ENCODE measurements at regions not wholly inside any gene's neighbourhood (a gene's known extent, or its start where the extent isn't known, plus 50 kb on each side); places are given as distances from the start of the nearest gene placed in this dataset.
"Not testable (repeated sequence)": the region's sequence is repeated elsewhere in the genome, so short reads cannot be mapped to it uniquely, and the experiment has no call there.

DNA sequence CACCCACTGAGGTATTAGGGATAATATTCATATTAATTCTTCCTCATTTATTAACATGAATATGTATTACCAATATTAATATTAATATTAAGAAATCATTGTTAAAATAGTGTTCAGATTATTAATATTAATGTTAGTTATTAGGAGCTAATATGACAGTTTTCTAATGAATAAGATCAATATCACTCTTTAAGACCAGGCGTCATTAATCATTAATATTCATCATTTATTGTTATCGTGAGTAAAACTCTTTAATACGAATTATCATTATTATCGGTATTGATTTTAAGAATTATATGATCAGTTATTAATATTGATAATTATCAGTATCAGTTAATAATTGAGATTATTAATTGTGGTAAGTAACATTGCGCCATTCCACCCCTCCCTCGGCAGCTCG lies 101.0 kb upstream of the HMX1 start:
- not testable (repeated sequence) for DNase-seq

DNA sequence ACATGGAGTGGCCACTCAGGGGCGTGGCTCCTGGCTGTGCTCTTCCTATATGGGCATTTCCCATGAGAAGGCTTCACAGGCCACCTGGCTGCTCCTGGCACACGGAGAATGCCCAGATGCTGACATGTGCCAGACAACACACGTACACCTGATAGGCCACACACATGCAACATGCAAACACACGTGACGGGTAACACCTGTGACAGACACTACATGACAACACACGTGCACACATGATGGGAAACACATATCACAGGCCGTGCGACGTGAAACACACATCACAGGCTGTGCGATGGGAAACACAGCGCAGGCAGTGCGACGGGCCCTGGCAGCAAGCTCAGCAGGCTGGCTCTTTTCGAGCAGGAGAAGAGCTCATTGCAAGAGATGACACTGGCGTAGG lies 94.3 kb upstream of the HMX1 start:
- DNase-seq: not testable (repeated sequence)

DNA sequence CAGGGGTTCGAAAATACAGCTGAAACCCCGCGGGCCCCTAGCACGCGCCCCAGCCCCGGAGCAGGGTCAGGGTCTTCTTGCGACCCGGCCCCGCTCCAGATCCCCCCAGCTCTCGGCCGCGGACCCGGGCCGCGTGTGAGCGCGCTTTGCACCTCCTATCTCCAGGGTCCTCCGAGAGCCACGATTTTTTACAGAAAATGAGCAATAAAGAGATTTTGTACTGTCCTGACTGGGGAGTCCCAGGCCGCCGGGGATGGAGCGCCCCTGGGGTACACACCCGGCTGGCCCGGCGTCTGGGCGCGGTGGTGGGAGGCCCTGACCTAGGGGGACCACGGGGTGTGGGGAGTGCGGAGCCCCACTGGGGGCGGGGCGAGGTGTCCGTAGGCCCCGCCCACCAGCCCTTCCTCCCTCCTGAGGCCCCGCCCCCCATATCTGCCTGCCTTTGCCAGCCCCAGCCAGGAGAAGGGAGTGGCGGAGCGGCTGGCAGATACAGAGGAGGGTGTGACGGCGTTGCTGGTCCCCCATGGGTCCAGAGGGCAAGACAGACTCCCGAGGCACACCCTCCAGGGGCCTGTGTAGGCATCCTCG lies 92.7 kb upstream of the HMX1 start:
- DNase-seq: not testable (repeated sequence)

DNA sequence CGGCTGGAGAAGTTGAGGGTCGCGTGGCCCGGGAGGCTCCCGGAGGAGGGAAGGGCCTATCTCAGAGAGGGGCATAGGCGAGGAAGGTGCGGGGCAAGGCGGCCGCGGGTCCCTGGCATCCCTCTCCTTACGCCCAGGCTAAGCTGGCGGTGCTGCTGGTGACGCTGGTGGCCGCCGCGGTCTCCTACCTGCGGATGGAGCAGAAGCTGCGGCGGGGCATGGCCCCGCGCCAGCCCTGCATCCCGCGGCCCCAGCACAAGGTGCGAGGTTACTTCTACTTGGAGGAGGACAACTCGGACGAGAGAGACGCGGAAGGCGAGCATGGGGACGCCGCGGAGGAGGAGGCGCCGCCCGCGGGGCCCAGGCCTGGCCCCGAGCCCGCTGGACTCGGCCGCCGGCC lies 91.9 kb upstream of the HMX1 start:
- not testable (repeated sequence) for DNase-seq

DNA sequence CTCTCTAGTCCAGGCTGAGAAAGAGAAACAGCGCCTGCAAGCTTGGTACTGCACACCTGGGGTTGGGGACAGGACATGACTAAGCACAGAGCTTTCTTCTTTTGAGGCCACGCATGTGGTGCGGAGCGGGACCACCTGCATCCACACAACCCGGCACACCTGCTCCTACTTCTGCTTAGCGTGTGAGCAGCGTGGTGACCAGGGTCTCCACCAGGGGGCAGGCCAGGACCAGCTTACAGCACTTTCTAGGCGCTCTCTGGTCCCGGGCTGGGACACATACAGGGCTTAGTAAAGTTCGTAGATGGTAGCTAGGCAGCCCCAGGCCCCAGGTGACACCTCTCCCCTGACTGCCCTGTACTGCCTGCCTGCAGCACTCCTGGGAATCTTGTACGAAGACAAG lies 89.7 kb upstream of the HMX1 start:
- not testable (repeated sequence) for DNase-seq

DNA sequence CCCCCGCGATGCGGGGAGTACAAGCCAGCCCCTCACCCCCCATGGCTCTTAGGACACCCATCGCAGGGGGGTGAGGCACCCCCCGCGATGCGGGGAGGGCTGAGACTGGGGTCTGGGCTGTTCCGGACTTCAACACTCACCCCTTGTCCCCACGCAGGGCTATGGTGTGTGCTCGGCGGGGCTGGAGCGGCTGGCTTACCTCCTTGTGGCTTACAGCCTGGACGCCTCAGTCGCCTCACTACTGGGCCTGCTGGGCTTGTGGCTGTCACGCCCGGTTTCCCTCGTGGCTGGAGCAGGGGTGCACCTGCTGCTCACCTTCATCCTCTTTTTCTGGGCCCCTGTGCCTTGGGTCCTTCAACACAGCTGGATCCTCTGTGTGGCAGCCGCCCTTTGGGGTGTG lies 87.8 kb upstream of the HMX1 start:
- not testable (repeated sequence) for DNase-seq

DNA sequence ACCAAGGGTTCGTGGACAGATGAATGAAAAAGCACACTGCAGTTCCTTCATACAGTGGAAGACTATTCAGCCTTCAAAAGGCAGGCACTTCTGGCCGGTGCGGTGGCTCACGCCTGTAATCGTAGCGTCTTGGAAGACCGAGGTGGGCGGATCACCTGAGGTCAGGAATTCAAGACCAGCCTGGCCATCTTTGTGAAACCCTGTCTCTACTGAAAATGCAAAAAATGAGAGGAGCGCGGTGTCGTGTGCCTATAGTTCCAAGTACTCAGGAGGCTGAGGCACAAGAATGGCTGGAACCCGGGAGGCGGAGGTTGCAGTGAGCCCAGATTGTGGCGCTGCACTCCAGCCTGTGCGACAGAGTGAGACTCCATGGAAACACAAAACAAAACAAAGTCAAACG lies 82.4 kb upstream of the HMX1 start:
- DNase-seq: not testable (repeated sequence)

DNA sequence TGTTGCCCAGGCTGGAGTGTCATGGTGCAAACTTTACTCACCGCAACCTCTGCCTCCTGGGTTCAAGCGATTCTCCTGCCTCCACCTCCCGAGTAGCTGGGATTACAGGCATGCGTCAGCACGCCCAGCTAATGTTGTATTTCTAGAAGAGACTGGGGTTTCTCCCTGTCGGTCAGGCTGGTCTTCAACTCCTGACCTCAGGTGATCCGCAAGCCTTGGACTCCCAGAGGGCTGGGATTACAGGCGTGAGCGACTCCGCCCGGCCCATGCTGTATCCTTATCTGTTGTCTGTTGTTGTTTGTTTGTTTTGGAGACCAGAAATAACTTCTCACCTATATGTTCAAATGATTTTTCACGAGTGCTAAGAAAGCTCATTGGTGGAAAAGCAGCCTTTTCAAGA lies 81.2 kb upstream of the HMX1 start:
- not testable (repeated sequence) for DNase-seq

DNA sequence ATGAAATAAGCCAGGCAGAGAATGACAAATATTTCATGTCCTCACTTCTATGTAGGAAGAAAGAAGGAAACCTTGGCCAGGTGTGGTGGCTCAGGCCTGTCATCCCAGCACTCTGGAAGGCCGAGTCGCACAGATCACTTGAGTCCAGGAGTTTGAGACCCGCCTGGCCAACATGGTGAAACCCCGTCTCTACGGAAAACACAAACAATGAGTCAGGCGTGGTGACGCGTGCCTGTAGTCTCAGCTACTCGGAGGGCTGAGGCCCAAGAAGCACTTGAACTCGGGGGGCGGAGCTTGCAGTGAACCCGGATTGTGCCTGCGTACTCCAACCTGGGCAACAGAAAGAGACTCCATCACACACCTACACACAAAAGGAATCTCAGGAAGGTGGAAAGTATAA lies 80.5 kb upstream of the HMX1 start:
- DNase-seq: not testable (repeated sequence)

DNA sequence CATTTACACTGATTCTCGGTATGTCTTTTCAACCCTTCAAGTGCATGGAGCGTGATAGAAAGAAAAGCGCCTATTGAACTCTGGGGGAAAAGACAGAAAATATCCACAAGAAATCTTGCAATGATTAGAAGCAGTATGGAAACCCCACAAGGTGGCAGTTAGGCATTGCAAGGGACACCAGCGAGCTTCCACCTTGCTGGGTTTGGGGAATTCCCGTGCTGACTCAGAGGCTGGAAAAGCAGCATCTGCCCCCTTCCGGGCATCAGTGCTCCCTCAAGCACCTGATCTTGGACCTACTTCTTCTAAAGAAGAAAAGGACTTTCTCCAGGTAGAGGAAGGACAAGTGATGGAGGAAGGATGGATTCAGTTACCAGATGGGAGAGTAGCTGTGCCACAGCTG lies 73.9 kb upstream of the HMX1 start:
- DNase-seq: not testable (repeated sequence)

DNA sequence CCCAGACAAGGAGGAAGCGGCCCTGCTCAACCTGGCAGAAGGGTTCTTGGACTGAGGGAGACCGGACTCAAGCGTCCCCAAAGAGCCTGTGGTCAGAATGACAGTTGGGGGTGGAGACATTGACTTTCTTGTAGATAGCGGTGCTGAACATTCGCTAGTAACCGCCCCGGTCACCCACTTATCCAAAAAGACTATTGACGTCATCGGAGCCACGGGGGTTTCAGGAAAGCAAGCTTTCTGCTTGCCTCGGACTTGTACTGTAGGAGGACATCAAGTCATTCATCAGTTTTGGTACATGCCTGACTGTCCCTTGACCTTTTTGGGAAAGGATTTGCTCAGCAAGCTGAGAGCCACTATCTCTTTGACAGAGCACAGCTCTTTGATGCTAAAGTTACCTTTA lies 71.7 kb upstream of the HMX1 start:
- DNase-seq: not testable (repeated sequence)

DNA sequence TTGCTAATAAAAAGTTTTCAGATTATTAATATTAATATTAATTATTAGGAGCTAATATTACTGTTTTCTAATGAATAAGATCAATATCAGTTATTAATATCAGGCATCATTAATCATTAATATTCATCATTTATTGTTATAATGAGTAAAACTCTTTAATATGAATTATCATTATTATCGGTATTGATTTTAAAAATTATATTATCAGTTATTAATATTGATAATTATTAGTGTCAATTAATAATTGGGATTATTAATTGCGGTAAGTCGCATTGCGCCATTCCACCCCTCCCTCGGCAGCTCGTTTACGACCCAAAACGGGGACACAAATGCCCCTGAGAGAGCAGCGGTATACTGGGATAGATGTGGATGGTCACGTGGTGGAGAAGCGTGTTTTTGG lies 70.4 kb upstream of the HMX1 start:
- DNase-seq: not testable (repeated sequence)

DNA sequence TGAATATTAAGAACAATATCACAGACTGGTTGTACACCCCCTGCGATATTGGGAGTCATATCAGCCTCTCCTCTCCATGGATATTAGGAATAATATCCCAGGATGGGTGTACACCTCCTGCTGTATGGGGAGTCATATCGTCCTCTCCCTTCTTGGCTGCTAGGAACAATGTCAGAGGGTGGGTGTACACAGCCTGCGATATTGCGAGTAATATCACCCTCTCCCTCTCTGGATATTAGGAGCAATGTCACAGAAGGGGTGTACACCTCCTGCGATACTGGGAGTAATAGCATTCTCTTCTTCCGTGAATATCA lies 69.8 kb upstream of the HMX1 start:
- DNase-seq: not testable (repeated sequence)

DNA sequence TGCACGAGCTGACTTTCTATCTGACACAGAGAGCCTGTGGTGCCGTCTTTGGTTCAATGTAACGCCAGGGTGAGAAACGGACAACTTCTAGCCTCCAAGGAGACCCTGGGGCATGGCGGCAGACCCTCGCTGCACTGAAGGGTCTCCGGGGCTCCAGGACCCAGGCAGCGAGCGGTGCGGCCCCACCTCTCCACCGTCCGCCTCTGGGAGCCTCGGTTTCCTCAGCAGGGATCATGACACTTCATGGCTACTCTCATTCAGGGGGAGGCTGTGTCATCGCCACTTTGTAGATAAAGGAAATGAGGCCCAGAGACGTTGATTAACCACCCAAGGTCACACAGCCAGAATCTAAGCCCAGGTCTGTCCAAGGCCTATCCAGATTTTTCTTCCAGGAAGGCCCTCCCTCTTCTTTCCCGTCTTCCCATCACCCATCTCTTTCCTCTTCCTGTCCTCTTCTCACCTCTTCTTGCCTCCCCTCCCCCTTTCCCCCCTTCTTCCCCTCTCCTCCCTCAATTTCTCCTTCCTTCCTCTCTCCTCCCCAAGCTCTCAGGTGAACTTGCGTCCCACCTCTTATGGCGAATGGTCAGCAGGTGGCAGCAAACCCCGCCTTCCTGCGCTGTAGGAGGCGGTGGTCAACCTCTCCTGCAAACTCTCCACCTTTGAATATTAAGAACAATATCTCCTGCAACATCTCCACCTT lies 69.3 kb upstream of the HMX1 start:
- DNase-seq: no peak

DNA sequence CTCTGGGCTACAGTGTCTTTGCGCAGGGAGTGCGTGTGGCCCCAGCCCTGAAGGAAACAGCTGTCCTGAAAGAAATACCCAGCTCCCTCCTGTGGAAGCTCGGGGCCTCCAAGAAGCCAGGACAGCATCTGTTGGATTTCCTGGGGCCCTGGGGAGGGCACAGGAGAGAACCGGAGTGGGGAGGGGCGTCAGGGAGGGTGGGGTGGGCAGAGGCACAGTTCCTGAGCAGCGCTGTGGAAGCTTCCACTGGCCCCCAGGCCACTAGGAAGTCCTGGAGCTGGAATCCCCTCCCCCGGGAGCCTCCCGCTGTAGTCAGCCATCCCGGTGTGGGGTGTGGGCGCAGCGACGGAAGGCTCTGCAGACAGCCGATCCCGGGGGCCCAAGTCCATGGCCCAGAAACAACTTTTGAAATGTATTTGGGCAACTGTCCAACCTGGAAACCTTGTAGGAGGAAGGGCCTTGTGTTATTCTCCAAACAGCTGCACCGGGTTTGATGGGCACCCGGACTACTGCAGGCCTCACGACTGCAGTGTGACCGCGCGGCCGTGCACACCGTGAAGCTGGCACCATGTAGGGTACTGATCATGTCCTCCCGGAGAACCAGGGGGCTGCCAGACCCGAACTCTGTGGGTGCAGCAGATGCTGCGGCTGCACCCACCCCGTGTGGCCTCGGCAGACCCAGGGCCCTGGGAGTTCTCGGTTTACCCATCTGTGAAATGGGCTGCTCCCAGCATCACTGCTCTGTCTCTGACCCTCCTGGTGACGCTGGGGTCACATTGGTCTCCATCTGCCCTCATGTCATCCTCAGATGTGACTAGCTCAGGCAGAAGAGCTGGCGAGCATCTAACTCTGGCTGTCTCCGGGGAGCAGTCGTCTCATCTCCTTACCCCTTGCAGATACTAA lies 68.5 kb upstream of the HMX1 start:
- DNase-seq: peak; percentile 45

DNA sequence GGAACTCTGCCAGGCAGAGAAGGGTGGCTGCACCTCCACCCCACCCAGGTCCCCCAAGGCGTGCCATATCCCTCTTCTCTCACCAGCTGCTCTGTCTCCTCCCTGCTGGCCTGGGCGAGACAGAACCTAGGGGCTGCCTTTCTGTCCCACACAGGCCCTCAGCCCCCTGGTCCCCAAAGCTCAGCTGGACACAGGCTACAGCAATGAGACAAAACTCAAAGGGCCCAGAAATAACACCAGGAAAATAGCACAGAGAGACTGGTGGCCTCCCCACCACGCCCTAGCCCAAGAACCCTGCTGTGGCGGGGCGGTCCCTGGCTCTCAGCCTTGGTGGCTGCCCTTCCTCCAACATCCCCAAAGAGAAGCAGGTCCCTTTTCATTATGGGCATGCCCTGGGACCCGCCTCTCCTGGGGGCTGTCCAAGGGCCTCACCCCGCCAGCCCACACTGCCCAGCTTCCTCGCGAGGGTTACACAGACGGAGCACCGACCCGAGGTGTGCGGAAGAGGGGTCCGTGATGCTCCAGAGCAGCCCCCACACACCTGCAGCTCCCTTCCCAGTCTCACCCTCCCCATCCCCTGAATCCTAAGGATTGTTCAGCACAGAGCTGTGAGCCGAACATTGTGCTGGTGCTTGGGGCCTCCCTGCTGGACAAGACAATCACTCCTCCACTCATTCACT lies 67.7 kb upstream of the HMX1 start:
- DNase-seq: peak; percentile 41

DNA sequence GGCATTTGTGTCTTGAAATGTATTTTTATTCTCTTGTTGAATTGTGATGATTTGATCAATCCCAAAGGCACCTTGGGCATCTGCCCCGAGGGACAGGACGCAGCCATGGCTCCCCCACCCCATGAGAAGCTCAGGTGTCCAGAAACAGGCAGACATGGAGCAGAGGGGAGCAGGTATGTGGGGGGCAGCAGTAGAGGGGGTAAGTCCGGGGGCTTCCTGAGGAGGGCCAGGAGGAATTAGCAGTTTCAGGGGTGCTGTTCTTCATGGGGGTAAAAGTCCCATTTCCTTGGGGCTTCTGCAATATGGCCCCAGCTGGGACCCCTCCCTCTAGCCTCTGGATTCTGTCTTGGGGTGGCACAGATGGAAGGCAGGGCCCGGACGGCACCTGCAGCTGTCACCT lies 67.0 kb upstream of the HMX1 start:
- no peak for DNase-seq

DNA sequence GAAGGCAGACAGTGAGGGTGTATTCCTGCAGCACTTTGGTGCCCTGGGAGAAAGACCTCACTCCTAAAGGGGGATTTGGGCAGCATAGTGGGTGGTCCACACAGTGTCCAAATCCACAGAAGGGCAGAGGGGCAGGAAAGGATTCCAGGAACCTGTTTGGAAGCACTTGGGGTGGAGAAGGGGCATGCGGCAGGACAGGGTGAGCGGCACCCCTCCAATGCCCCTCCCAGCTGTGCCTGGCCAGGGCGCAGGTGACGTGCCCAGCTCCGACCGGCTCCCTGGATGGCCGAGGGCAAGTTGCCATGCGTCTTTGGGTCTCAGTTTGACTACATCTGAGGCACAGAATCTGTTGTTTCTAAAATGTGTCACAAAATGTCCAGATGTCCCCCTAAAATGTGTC lies 66.5 kb upstream of the HMX1 start:
- DNase-seq: no peak

DNA sequence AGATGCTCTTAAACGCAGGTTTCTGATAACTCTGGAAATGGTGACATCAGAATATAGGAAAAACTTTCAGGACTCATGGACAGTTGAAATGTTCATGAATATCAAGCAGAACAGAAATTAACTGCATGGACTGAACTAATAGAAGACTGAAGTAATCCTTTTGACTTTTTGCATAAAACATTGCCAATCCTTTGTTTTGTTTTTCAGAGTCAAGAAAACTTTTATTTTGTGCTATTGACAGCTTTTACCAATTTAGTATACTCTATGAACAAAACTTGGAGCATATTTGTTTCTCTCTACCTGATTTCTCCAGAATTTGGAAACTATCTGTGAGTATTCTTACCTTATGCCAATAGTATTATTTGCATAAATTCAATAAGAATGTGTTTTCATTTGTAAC lies 61.2 kb upstream of the HMX1 start:
- no peak for DNase-seq

DNA sequence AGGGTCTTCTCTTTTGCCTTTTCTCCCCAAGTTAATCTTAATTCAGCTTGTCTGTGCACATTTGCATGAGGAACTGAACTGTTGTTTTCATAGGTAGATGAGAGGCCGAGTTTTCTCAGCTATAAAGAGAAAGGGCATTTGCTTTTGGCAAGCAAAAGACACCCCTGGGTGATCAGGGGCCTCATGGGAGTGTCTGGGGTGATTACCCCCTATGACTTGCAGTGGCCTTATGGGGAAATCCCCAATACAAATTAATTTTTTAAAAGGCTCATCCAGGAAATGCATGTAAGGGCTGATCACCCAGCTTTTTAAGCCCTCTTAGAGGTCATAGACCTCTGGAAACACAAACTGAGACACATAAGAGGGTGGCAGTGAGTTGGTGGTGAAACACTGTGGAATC lies 56.4 kb upstream of the HMX1 start:
- DNase-seq: no peak

DNA sequence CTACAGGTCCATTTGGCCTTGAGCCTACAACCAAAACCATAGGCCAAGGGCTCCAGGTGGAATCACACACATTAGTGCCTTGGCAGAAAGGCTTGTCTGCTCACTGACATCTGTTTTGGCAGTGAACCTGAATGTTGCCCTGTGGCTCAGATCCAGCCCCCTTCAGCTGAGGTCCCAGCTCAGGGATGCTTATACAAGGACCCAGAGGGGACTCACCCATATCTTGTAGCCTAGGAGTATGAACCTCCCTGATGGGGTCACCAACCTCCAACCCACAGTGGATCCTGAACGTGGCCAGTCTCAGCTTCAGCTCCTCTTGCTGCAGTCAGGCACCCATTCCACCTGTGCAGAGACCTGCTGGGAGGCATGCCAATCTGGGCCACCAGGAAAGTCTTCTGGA lies 50.8 kb upstream of the HMX1 start:
- DNase-seq: no peak

DNA sequence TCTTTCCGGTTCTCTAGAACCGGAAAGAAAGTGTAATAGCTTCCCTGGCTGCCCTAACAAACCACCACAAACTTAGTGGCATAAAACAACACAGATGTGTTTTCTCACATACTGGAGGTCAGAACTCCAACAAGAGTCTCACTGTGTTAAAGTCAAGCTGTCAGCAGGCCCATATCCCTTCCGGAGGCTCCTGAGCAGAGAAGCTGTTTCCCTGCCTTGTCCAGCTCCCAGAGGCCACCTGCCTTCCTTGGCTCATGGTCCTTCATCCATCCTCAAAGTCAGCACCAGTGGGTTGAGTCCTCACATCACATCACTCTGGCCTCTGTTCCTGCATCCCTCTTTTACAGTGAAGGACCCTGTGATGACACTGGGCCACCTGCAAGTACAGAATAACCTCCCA lies 49.8 kb upstream of the HMX1 start:
- no peak for DNase-seq

All from left hindlimb (tissue), 1 donor.